ENCODE measurements at regions not wholly inside any gene's neighbourhood (a gene's known extent, or its start where the extent isn't known, plus 50 kb on each side); places are given as distances from the start of the nearest gene placed in this dataset.
"Not testable (repeated sequence)": the region's sequence is repeated elsewhere in the genome, so short reads cannot be mapped to it uniquely, and the experiment has no call there.

- TF ChIP-seq CTCF (conservative IDR thresholded peaks at IDR 0.05; ENCODE audit: low read depth, low read length) = no peak
- no peak overlapping the region for H3K4me3 ChIP-seq (ENCODE audit: low read depth, low read length)
- DNase-seq (ENCODE audit: low read depth) = no peak
Observed at GRCh38 chr5:101539315-101539714, 636.2 kb upstream of the ST8SIA4 start.

- no peak for TF ChIP-seq CTCF (conservative IDR thresholded peaks at IDR 0.05; ENCODE audit: low read depth, low read length)
- DNase-seq (ENCODE audit: low read depth) = no peak
- no peak overlapping the region for H3K4me3 ChIP-seq (ENCODE audit: low read depth, low read length)
Observed at GRCh38 chr5:101535626-101536025, 632.5 kb upstream of the ST8SIA4 start.

GRCh38 chr5:101534491-101535110 is 631.5 kb upstream of the ST8SIA4 start:
- TF ChIP-seq CTCF (conservative IDR thresholded peaks at IDR 0.05; ENCODE audit: low read depth, low read length) = no peak
- no peak for DNase-seq (ENCODE audit: low read depth)
- H3K4me3 ChIP-seq (ENCODE audit: low read depth, low read length) = no peak overlapping the region

DNA sequence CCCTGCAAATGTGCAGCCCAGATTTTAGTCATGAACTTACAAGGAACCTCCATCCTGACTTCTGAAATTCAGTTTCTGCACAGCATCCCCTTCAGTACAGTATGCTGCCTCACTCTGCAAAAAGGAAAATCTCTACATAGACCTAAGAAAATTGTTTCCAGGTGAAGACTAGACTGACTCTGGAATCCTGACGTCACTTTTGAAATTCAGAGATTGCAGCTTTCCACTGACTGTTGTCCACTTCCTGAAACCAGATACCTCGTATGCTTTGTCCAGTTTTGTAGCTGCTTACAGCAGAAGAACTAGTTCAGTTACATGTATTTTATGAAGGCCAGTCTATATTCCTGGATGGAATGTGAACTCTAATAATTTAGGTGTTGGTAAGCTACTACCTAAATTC is 629.3 kb upstream of the ST8SIA4 start:
- no peak for DNase-seq (ENCODE audit: low read depth)
- TF ChIP-seq CTCF (conservative IDR thresholded peaks at IDR 0.05; ENCODE audit: low read depth, low read length) = no peak
- H3K4me3 ChIP-seq (ENCODE audit: low read depth, low read length) = no peak overlapping the region

DNA sequence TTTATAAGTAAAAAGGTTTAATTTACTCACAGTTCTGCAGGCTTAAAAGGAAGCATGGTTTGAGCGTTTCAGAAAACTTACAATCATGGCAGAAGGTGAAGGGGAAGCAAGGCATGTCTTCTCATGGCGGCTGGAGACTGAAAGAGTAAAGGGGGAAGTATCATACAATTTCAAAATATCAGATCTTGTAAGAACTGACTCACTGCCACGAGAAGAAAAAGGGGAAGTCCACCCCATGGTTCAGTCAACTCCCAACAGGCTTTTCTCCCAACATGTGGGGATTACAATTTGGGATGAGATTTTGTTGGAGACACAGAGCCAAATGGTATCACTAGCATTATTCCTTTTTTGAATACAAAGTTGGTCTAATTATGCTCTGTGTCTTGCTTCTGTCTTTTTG is 627.9 kb upstream of the ST8SIA4 start:
- DNase-seq (ENCODE audit: low read depth) = no peak
- H3K4me3 ChIP-seq (ENCODE audit: low read depth, low read length) = no peak overlapping the region
- TF ChIP-seq CTCF (conservative IDR thresholded peaks at IDR 0.05; ENCODE audit: low read depth, low read length) = no peak

DNA sequence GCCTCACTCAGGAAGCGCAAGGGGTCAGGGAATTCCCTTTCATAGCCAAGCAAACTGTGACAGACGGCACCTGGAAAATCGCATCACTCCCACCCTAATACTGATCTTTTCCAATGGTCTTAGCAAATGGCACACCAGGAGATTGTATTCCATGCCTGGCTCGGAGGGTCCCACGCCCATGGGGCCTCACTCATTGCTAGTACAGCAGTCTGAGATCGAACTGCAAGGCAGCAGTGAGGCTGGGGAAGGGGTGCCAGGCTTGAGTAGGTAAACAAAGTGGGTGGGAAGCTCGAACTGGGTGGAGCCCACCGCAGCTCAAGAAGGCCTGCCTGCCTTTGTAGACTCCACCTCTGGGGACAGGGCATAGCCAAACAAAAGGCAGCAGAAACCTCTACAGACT is 626.0 kb upstream of the ST8SIA4 start:
- H3K4me3 ChIP-seq (ENCODE audit: low read depth, low read length); DNase-seq (ENCODE audit: low read depth): not testable (repeated sequence)

- H3K4me3 ChIP-seq (ENCODE audit: low read depth, low read length) = no peak overlapping the region
- no peak for DNase-seq (ENCODE audit: low read depth)
- no peak for TF ChIP-seq CTCF (conservative IDR thresholded peaks at IDR 0.05; ENCODE audit: low read depth, low read length)
Observed at GRCh38 chr5:101520417-101520816, 617.3 kb upstream of the ST8SIA4 start.
